Astrocyte (in vitro differentiated cells and primary cell): ENCODE measurements at regions not wholly inside any gene's neighbourhood (a gene's known extent, or its start where the extent isn't known, plus 50 kb on each side); places are given as distances from the start of the nearest gene placed in this dataset.

Experiments used
- CTCF ChIP-seq: IDR thresholded peaks from 2 replicates; pipeline ENCODE4 v1.5.1; 2011; ENCODE audit warnings: low read depth, mild to moderate bottlenecking, inconsistent platforms, low read length, moderate library complexity; ENCODE audit not compliant: insufficient read depth
- EZH2 ChIP-seq: IDR thresholded peaks from 2 replicates; pipeline ENCODE4 v1.6.1; 2012; ENCODE audit warnings: mild to moderate bottlenecking, low read length, inconsistent platforms; ENCODE audit not compliant: insufficient read depth

- no peak for TF ChIP-seq CTCF
- TF ChIP-seq EZH2 = no peak
These were observed 226.1 kb downstream of the RFC3 start for GRCh38 chr13:34044041-34044440.
